Fibroblast of peridontal ligament (primary cell): ENCODE measurements at regions not wholly inside any gene's neighbourhood (a gene's known extent, or its start where the extent isn't known, plus 50 kb on each side); places are given as distances from the start of the nearest gene placed in this dataset.

ENCODE experiments used
- DNase-seq: peaks from one replicate; pipeline ENCODE4 v3.0.0-alpha.2; 2010; ENCODE audit errors: extremely low read depth

DNA sequence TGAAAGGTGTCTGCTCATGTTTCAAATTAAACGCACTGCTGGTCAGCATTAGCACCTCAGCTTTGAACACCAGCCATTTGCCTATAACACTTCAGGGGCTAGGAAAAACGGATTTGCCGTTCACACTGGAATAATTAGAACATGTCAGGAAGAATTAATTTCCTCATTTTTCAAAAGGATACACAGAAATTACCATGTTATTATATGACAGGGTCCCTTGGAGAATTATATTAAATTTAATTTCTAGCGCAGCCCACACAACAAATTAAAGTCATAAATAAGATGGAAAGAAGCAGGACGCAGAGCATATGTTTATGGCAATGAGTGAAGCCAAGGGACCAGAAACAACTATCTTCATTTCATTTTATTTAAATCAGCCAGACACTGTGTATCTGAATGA, 83.8 kb upstream of the SOX6 start:
- DNase-seq: no peak

DNA sequence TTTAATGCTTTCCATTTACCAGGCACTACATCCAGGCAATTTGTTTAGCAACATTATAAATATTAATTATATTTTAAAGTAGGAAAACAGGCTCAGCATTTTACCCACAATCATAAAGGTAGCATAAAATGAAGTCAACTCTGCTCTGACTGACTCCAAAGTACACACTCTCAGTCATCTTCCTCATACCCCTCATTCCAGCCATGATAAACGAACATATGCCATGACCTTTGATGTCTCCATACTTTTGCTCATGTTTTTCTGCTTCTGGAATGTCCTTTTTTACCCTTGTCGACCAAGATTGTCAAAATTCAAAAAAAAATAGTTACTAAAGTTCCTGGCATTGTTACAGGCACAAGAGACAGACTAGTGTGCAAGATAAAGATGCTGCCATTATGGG, 77.7 kb upstream of the SOX6 start:
- no peak for DNase-seq

DNA sequence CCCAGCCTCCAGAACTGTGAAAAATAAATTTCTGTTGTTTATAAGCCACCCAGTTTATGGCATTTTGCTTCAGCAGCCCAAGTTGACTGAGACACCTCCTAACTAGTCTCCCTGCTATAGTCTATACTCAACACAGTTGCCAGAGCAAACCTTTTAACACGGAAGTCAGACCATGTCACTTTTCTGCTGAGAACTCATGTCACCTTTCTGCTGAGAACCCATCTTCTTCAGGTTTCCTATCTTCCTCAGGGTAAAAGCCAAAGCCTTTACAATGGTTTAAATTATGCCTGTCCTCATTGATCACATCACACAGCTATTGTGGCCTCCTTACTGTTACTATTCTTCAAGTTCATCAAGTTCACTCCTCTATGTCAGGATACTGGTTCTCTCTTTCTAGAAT, 74.3 kb upstream of the SOX6 start:
- DNase-seq: no peak

DNA sequence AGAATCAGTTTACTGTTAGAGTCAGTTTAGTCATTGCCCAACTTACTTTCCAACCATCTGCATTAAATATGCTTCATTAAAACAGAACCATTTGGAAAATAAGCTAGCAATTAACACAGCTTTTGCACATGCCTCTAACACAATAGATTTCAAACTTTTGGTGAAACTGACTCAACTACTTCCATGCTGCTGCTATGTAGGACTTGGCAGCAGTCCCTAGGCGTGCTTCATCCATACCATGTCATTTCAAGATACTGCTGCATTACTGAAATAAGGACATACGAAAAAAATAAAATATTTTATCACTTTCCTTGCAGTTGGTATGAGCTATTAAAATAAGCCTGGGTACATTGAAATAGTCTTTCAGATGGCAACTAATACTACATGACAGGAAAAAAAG, 65.5 kb upstream of the SOX6 start:
- no peak for DNase-seq

DNA sequence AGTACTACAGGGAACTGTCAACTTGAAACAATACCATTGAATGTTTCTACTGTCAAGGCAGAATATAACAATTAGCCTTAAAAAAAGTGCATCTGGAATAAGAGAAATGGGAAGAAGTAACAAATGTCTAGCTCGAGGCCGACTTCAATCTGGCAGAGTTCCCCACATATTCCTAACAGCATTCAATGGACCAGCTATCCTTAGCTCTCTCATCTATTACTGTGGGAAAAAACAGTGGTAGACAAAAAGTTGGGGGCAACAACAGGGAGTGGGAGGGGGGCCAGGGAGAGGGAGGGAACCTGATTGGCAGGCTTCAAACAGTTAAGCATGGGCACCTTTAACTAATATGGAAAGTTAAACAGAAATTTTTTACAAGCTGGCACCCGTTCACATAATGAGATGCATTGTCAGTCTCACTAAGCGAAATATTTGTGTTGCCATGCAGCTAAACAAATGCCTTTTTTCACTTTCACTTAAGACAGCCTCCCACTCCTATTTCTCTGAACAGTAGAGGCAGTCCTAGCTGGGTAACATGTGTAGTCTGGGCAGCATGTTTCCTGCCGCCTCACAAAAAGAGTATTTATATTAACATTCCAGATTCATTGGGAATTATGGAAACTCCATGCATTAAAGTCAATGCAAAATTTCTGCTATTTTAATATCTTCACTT, 62.2 kb upstream of the SOX6 start:
- DNase-seq: peak; percentile 12

DNA sequence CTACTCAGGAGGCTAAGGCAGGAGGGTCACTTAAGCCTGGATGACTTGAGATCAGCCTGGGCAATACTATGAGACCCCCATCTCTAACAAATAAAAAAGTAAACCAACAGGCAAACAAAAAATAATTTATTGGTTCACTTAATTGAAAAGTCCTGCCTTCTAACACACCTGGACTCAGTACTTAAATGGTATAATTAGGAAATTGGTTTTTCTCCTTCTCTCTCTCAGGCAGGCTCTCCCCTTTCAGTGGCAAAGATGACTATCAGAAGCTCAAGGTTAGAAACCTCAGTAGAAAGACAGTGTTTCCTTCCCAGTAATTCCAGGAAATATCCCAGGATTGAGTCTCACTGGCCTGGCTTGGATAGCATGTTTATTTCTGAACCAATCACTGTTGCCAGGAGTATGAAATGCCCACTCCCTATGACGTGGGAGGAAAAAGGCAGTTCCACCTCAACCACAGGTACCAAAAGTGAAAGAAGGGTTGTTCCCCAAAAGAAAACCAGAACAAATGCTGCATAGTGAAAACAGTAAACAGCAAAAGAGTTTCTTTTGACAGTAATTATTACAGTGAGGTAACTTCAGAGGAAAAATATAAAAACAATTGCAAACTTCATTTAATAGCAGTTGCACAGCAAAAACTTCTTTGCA, 56.3 kb upstream of the SOX6 start:
- DNase-seq: no peak

DNA sequence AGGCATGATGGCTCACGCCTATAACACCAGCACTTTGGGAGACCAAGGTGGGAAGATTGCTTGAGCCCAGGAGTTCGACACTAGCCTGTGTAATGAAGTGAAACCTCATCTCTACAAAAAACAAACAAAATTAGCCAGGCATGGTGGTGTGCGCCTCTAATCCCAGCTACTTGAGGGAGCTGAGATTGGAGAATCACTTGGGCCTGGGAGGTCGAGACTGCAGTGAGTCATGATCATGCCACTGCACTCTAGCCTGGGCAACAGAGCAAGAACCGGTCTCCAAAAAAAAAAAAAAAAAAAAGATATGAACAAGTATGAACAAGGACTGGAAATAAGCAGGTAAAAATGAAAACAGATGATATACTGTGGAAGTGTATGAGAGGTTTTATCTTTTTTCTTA, 54.1 kb upstream of the SOX6 start:
- DNase-seq: no peak

DNA sequence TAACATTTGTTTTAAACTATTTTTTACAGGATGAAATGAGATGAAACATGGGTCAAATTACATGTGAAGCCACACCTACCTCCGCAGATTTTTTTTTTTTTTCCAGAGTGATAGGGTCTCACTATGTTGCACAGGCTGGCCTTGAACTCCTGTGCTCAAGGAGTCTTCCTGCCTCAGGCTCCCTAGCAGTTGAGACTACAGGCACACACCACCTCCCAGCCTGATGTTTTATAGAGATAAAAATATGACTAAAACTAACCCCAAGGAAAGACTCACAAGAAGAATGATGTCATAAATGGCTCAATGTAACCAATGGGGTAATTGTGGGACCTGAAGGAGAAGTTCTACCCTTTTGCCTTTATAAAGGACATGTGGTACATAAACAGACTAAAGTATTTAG, 52.3 kb upstream of the SOX6 start:
- no peak for DNase-seq

DNA sequence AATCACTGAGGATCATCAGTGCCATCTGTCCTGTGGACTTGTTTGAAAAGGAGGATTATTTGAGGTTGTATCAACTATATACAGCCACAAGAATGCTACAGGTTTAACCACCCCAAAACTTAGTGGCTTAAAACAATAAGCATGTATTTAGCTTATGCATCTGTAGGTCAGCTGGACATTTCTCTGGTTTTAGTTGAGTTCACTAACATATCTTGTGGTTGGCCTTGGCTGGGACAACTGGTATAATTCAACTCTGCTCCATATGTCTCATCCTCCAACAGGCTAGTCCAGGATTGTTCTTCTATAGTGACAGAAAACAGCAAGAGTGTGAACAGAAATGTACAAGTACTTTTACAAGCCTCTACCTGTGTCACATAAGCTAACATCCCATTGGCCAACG, 49.9 kb upstream of the SOX6 start:
- peak; percentile 57 for DNase-seq
